HepG2 (cell line): ENCODE measurements at regions not wholly inside any gene's neighbourhood (a gene's known extent, or its start where the extent isn't known, plus 50 kb on each side); places are given as distances from the start of the nearest gene placed in this dataset.

Source experiments
- ATAC-seq: fragments of 200-7000 bp; cut with Tn5 transposase; 3 replicates; pipeline ENCODE4 v1.9.1; 2020; ENCODE audit warnings: mild to moderate bottlenecking, moderate library complexity
- BruUV-seq: library from RNA; stranded (reverse); fragments of 400-500 nt; replicated peaks from 2 replicates; lab custom pipeline; 2021; lab: Mats Ljungman, UMichigan
- CTCF ChIA-PET: fragments of 300-600 bp; formaldehyde crosslinking; extraction: SDS; loops from one replicate; lab custom pipeline; 2021; ENCODE audit warnings: low total read pairs, inconsistent platforms, low intra/inter-chr PET ratio; lab: Yijun Ruan, JAX
- POLR2A ChIA-PET: fragments of 350-600 bp; sonication (Branson Sonifier 250); formaldehyde crosslinking; loops from one replicate; lab custom pipeline; 2020; ENCODE audit warnings: antibody characterized with exemption, inconsistent platforms; lab: Yijun Ruan, JAX
- DNase-seq: peaks from one replicate; pipeline ENCODE4 v3.0.0-alpha.2; 2015; ENCODE audit warnings: low spot score
- FAIRE-seq: peaks from 3 replicates; lab custom pipeline; 2011; peaks lifted over from hg19 to GRCh38; lab: Jason Lieb, UNC
- H2AFZ ChIP-seq: one replicate; pipeline ENCODE4 v1.6.1; 2011; ENCODE audit warnings: low read length, inconsistent platforms
- H3K27ac ChIP-seq: fragments of 300-600 bp; 3 replicates; pipeline ENCODE4 v1.8.0; 2011; ENCODE audit warnings: mixed run types, mild to moderate bottlenecking, mixed read lengths, low read length, inconsistent platforms; ENCODE audit not compliant: insufficient read depth; ENCODE audit errors: extremely low read length
- H3K27me3 ChIP-seq, 2 experiments: fragments of 200-600 bp in 1 of 2; 2 replicates in 1 of 2; 3 replicates in 1 of 2; pipeline versions ENCODE4 v1.6.0 to v1.8.0; 2011; ENCODE audit warnings: low read length in 2 of 2, mild to moderate bottlenecking in 2 of 2, moderate library complexity in 2 of 2, inconsistent platforms in 1 of 2; ENCODE audit not compliant: insufficient read depth in 2 of 2, control insufficient read depth in 1 of 2
- H3K36me3 ChIP-seq, 2 experiments: fragments of 200-600 bp in 1 of 2; replicated peaks in 1 of 2; 2 replicates in 1 of 2; 3 replicates in 1 of 2; pipeline versions ENCODE4 v1.5.1 to v1.8.0; 2011; ENCODE audit warnings: low read length in 2 of 2, inconsistent platforms in 1 of 2; ENCODE audit not compliant: insufficient read depth in 2 of 2, control insufficient read depth in 1 of 2
- H3K4me1 ChIP-seq: 2 replicates; pipeline ENCODE4 v1.5.1; 2012; ENCODE audit warnings: low read length, inconsistent platforms; ENCODE audit not compliant: insufficient read depth
- H3K4me2 ChIP-seq: 2 replicates; pipeline ENCODE4 v1.6.0; 2011; ENCODE audit warnings: low read depth, low read length, inconsistent platforms
- H3K4me3 ChIP-seq, 3 experiments: fragments of 200-600 bp in 1 of 3; sonication (generic), shearing (Covaris generic) in 1 of 3; replicated peaks in 1 of 3; 2 replicates each; pipeline ENCODE4 v1.5.1; 2011 to 2016; ENCODE audit warnings: low read length in 3 of 3, inconsistent platforms in 2 of 3, low read depth in 2 of 3, mild to moderate bottlenecking in 2 of 3, control low read depth in 1 of 3, mixed read lengths in 1 of 3; ENCODE audit not compliant: insufficient read depth in 1 of 3
- H3K79me2 ChIP-seq: one replicate; pipeline ENCODE4 v1.6.1; 2011; ENCODE audit warnings: low read length, inconsistent platforms; ENCODE audit not compliant: insufficient read depth
- H3K9ac ChIP-seq: 2 replicates; pipeline ENCODE4 v1.6.0; 2011; ENCODE audit warnings: mild to moderate bottlenecking, low read depth, low read length, inconsistent platforms; ENCODE audit not compliant: insufficient read depth
- H3K9me3 ChIP-seq: 2 replicates; pipeline ENCODE4 v1.5.1; 2012; ENCODE audit warnings: mild to moderate bottlenecking, low read length
- H4K20me1 ChIP-seq: 2 replicates; pipeline ENCODE4 v1.6.0; 2011; ENCODE audit warnings: inconsistent platforms, mild to moderate bottlenecking, low read length, moderate library complexity; ENCODE audit not compliant: insufficient read depth
- CSRNP2 ChIP-seq: sonication (generic); formaldehyde crosslinking; conservative IDR thresholded peaks from 2 replicates; pipeline ENCODE4 v1.8.0; 2022; ENCODE audit warnings: low read depth, missing genetic modification reagents
- KMT2A ChIP-seq: sonication (generic); formaldehyde crosslinking; IDR thresholded peaks from 2 replicates; pipeline ENCODE4 v1.4.0; 2020; ENCODE audit warnings: missing genetic modification reagents
- NCOA1 ChIP-seq: sonication (generic); formaldehyde crosslinking; IDR thresholded peaks from 2 replicates; pipeline ENCODE4 v1.9.0; 2021; ENCODE audit warnings: missing genetic modification reagents
- NONO ChIP-seq, 2 experiments: fragments of 450-650 bp in 1 of 2; sonication (generic) in 1 of 2; formaldehyde crosslinking in 1 of 2; IDR thresholded peaks in 1 of 2; conservative IDR thresholded peaks in 1 of 2; 2 replicates each; pipeline versions ENCODE4 v1.6.1 to v1.8.0; 2017 to 2022; ENCODE audit warnings: mild to moderate bottlenecking in 1 of 2, missing genetic modification reagents in 1 of 2, moderate library complexity in 1 of 2
- PITX1 ChIP-seq: sonication (generic); formaldehyde crosslinking; IDR thresholded peaks from 2 replicates; pipeline ENCODE4 v1.5.1; 2020; ENCODE audit warnings: mild to moderate bottlenecking, missing genetic modification reagents
- TCF7L2 ChIP-seq: IDR thresholded peaks from 2 replicates; pipeline ENCODE4 v1.6.1; 2011; ENCODE audit warnings: mild to moderate bottlenecking, low read depth, low read length, moderate library complexity
- ZBTB43 ChIP-seq: sonication (generic); formaldehyde crosslinking; conservative IDR thresholded peaks from 2 replicates; pipeline ENCODE4 v1.4.0; 2020; ENCODE audit warnings: missing genetic modification reagents
- ZIK1 ChIP-seq: sonication (generic); formaldehyde crosslinking; IDR thresholded peaks from 2 replicates; pipeline ENCODE4 v1.5.0; 2020; ENCODE audit warnings: mild to moderate bottlenecking, low read depth, missing genetic modification reagents, borderline replicate concordance
- ZNF264 ChIP-seq: sonication (generic); formaldehyde crosslinking; IDR thresholded peaks from 2 replicates; pipeline ENCODE4 v1.4.0; 2020; ENCODE audit warnings: missing genetic modification reagents
- ZNF326 ChIP-seq: sonication (generic); formaldehyde crosslinking; IDR thresholded peaks from 2 replicates; pipeline ENCODE4 v1.4.0; 2020; ENCODE audit warnings: missing genetic modification reagents, borderline replicate concordance
- ZNF350 ChIP-seq: sonication (generic); formaldehyde crosslinking; IDR thresholded peaks from 2 replicates; pipeline ENCODE4 v1.4.0; 2020; ENCODE audit warnings: mild to moderate bottlenecking, low read depth, missing genetic modification reagents, borderline replicate concordance
- ZNF44 ChIP-seq: sonication (generic); formaldehyde crosslinking; IDR thresholded peaks from 2 replicates; pipeline ENCODE4 v1.5.1; 2020; ENCODE audit warnings: mild to moderate bottlenecking, missing genetic modification reagents
- ZNF570 ChIP-seq: sonication (generic); formaldehyde crosslinking; IDR thresholded peaks from 2 replicates; pipeline ENCODE4 v1.4.0; 2020; ENCODE audit warnings: mild to moderate bottlenecking, missing genetic modification reagents, borderline replicate concordance
- ZNF737 ChIP-seq: sonication (generic); formaldehyde crosslinking; IDR thresholded peaks from 2 replicates; pipeline ENCODE4 v1.5.0; 2020; ENCODE audit warnings: missing genetic modification reagents, mild to moderate bottlenecking, borderline replicate concordance
- WGBS: methylation state at CpG from one replicate; pipeline ENCODE4 v1.1.6; 2017; ENCODE audit warnings: low lambda C conversion rate; 5-methylcytosine and 5-hydroxymethylcytosine counted together
- in situ Hi-C: cut with HindIII; loops from 2 replicates; pipeline ENCODE4 v1.10.0; 2017; ENCODE audit warnings: low pct_unique_long_range_greater_than_20kb; ENCODE audit not compliant: extremely low pct_ligation_motif_present
- intact Hi-C: fragments of 100-400 bp; cut with micrococcal nuclease; formaldehyde crosslinking; loops from one replicate; pipeline ENCODE4 v1.10.0; 2022; ENCODE audit not compliant: unreplicated experiment
- TF ChIP-seq, protein P1 (sequence below): sonication (generic); formaldehyde crosslinking; IDR thresholded peaks from 2 replicates; pipeline ENCODE4 v1.4.0; 2020; ENCODE audit warnings: mild to moderate bottlenecking, missing genetic modification reagents, borderline replicate concordance

- no peaks in the 10 kb centered on the region for H4K20me1 ChIP-seq
- H3K27ac ChIP-seq = no peak overlapping the region
- H3K9ac ChIP-seq = no peak overlapping the region
- WGBS = 9% methylated on average over 6 of the region's 6 CpGs
- TF ChIP-seq ZNF326 (CRISPR knock-in tag) (no peak), ZNF44 (CRISPR knock-in tag) (no peak), NONO (IDR thresholded peaks at IDR 0.05) (no peak), NONO (CRISPR knock-in tag; conservative IDR thresholded peaks at IDR 0.05) (no peak), ZNF737 (CRISPR knock-in tag) (no peak), TCF7L2 (no peak), ZIK1 (no peak), ZNF264 (CRISPR knock-in tag) (no peak), CSRNP2 (CRISPR knock-in tag) (no peak), PITX1 (no peak), ZBTB43 (no peak), ZNF350 (CRISPR knock-in tag) (no peak), KMT2A (CRISPR knock-in tag) (no peak), NCOA1 (CRISPR knock-in tag) (no peak), ZNF570 (CRISPR knock-in tag) (no peak)
- TF ChIP-seq, protein P1, sequence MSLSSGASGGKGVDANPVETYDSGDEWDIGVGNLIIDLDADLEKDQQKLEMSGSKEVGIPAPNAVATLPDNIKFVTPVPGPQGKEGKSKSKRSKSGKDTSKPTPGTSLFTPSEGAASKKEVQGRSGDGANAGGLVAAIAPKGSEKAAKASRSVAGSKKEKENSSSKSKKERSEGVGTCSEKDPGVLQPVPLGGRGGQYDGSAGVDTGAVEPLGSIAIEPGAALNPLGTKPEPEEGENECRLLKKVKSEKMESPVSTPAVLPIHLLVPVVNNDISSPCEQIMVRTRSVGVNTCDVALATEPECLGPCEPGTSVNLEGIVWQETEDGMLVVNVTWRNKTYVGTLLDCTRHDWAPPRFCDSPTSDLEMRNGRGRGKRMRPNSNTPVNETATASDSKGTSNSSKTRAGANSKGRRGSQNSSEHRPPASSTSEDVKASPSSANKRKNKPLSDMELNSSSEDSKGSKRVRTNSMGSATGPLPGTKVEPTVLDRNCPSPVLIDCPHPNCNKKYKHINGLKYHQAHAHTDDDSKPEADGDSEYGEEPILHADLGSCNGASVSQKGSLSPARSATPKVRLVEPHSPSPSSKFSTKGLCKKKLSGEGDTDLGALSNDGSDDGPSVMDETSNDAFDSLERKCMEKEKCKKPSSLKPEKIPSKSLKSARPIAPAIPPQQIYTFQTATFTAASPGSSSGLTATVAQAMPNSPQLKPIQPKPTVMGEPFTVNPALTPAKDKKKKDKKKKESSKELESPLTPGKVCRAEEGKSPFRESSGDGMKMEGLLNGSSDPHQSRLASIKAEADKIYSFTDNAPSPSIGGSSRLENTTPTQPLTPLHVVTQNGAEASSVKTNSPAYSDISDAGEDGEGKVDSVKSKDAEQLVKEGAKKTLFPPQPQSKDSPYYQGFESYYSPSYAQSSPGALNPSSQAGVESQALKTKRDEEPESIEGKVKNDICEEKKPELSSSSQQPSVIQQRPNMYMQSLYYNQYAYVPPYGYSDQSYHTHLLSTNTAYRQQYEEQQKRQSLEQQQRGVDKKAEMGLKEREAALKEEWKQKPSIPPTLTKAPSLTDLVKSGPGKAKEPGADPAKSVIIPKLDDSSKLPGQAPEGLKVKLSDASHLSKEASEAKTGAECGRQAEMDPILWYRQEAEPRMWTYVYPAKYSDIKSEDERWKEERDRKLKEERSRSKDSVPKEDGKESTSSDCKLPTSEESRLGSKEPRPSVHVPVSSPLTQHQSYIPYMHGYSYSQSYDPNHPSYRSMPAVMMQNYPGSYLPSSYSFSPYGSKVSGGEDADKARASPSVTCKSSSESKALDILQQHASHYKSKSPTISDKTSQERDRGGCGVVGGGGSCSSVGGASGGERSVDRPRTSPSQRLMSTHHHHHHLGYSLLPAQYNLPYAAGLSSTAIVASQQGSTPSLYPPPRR = no peak
- DNase-seq (no peak), FAIRE-seq (no peak), ATAC-seq (no peak)
- H3K4me2 ChIP-seq = no peak overlapping the region
- H3K36me3 ChIP-seq = no peaks in the 10 kb centered on the region
- H3K79me2 ChIP-seq = no peaks in the 10 kb centered on the region
- no peaks in the 10 kb centered on the region for H3K27me3 ChIP-seq
- H2AFZ ChIP-seq = no peak overlapping the region
- in situ Hi-C loops (no loop called here), intact Hi-C loops (no loop called here)
- ChIA-PET CTCF (no interaction called here), POLR2A (no interaction called here)
- no peaks in the 10 kb centered on the region for H3K4me1 ChIP-seq
- no TSS peak for BruUV-seq
- H3K9me3 ChIP-seq = no peaks in the 10 kb centered on the region
- H3K4me3 ChIP-seq = no peak overlapping the region
Measured at GRCh38 chr9:119834064-119834620, 464.9 kb upstream of the BRINP1 start.
